ENCODE measurements at regions not wholly inside any gene's neighbourhood (a gene's known extent, or its start where the extent isn't known, plus 50 kb on each side); places are given as distances from the start of the nearest gene placed in this dataset.

GRCh38 chr4:100795581-100795980 lies 277.8 kb upstream of the EMCN start:
- TF ChIP-seq CTCF (IDR thresholded peaks at IDR 0.05): no peak
- TF ChIP-seq POLR2A (IDR thresholded peaks at IDR 0.05; ENCODE audit: low read depth): no peak
- no peak for TF ChIP-seq POLR2AphosphoS5 (IDR thresholded peaks at IDR 0.05)
- TF ChIP-seq EP300 (IDR thresholded peaks at IDR 0.05): no peak

Measured in esophagus muscularis mucosa (tissue), 4 donors.